ENCODE measurements at regions not wholly inside any gene's neighbourhood (a gene's known extent, or its start where the extent isn't known, plus 50 kb on each side); places are given as distances from the start of the nearest gene placed in this dataset.

- no peak for TF ChIP-seq CTCF (IDR thresholded peaks at IDR 0.05)
- Histone ChIP-seq H3K4me3 (no peak overlapping the region), H3K36me3 (ENCODE audit: insufficient read depth in 1 of 2, low read depth in 1 of 2) (no peaks in the 10 kb centered on the region), H3K9me3 (no peaks in the 10 kb centered on the region), H3K27me3 (ENCODE audit: insufficient read depth in 3 of 3, low read length in 2 of 3) (peaks cover 0 to 2% (median 0%) of the 10 kb centered on the region in 3 donors), H3K27ac (no peak overlapping the region), H3K4me1 (peaks cover 6% of the 10 kb centered on the region)
- no peak for ATAC-seq
- 72 to 84% (median 77%) methylated on average over 4 of the region's 4 CpGs for WGBS, 3 donors
- DNase-seq: no peak
- intact Hi-C loops (cut with DNase I): loop anchor here (5.0 to 10.0 kb wide), 4 partner anchors 132 to 1108 kb away; partner anchors contain the start of genes ADAMTS1 (in 1 of the 2) and MRPL39 (in 1 of the 2)
Observed at GRCh38 chr21:26715116-26715515, 130.1 kb downstream of the ADAMTS1 start.

GRCh38 chr21:26710155-26710554, 135.1 kb downstream of the ADAMTS1 start:
- WGBS, 3 donors: 84 to 88% (median 84%) methylated on average over 11 of the region's 11 CpGs
- H3K4me1 ChIP-seq: no peaks in the 10 kb centered on the region
- no peak overlapping the region for H3K4me3 ChIP-seq
- H3K36me3 ChIP-seq (ENCODE audit: insufficient read depth in 1 of 2, low read depth in 1 of 2): no peaks in the 10 kb centered on the region
- no peak for ATAC-seq
- no peaks in the 10 kb centered on the region for H3K9me3 ChIP-seq
- intact Hi-C loops (cut with DNase I): loop anchor here in 1 of 2 donors (10.0 kb wide), 1 partner anchor 995 kb away; no protein-coding TSS in a partner anchor
- peaks cover 0 to 2% (median 0%) of the 10 kb centered on the region in 3 donors for H3K27me3 ChIP-seq (ENCODE audit: insufficient read depth in 3 of 3, low read length in 2 of 3)
- no peak for DNase-seq
- H3K27ac ChIP-seq: no peak overlapping the region
- TF ChIP-seq CTCF (IDR thresholded peaks at IDR 0.05): no peak

- Histone ChIP-seq H3K9me3 (no peaks in the 10 kb centered on the region), H3K4me3 (no peak overlapping the region), H3K27me3 (ENCODE audit: insufficient read depth in 3 of 3, low read length in 2 of 3) (peaks cover 0 to under 1% (median 0%) of the 10 kb centered on the region in 3 donors), H3K4me1 (no peaks in the 10 kb centered on the region), H3K27ac (no peak overlapping the region), H3K36me3 (ENCODE audit: insufficient read depth in 1 of 2, low read depth in 1 of 2) (no peaks in the 10 kb centered on the region)
- ATAC-seq: no peak
- no peak for TF ChIP-seq CTCF (IDR thresholded peaks at IDR 0.05)
- WGBS, 3 donors: 81 to 96% (median 91%) methylated on average over 7 of the region's 7 CpGs
- DNase-seq: no peak
- intact Hi-C loops (cut with DNase I): no loop called here
Observed at GRCh38 chr21:26709090-26709489, 136.0 kb upstream of the CYYR1 start.

GRCh38 chr21:26708223-26708800, 135.2 kb upstream of the CYYR1 start:
- Histone ChIP-seq H3K36me3 (ENCODE audit: insufficient read depth in 1 of 2, low read depth in 1 of 2) (no peaks in the 10 kb centered on the region), H3K27me3 (ENCODE audit: insufficient read depth in 3 of 3, low read length in 2 of 3) (no peaks in the 10 kb centered on the region), H3K9me3 (no peaks in the 10 kb centered on the region), H3K4me1 (no peaks in the 10 kb centered on the region), H3K4me3 (no peak overlapping the region), H3K27ac (no peak overlapping the region)
- no peak for DNase-seq
- intact Hi-C loops (cut with DNase I): no loop called here
- TF ChIP-seq CTCF (IDR thresholded peaks at IDR 0.05): no peak
- ATAC-seq: no peak
- WGBS, 3 donors: 95 to 97% (median 96%) methylated on average over 3 of the region's 3 CpGs

GRCh38 chr21:26707246-26707645, 134.2 kb upstream of the CYYR1 start:
- no peak for TF ChIP-seq CTCF (IDR thresholded peaks at IDR 0.05)
- H3K4me1 ChIP-seq: no peaks in the 10 kb centered on the region
- H3K27ac ChIP-seq: no peak overlapping the region
- DNase-seq (no peak), ATAC-seq (no peak)
- no peaks in the 10 kb centered on the region for H3K36me3 ChIP-seq (ENCODE audit: insufficient read depth in 1 of 2, low read depth in 1 of 2)
- no peak overlapping the region for H3K4me3 ChIP-seq
- H3K9me3 ChIP-seq: no peaks in the 10 kb centered on the region
- intact Hi-C loops (cut with DNase I): no loop called here
- H3K27me3 ChIP-seq (ENCODE audit: insufficient read depth in 3 of 3, low read length in 2 of 3): no peaks in the 10 kb centered on the region
- WGBS, 3 donors: 61 to 86% (median 78%) methylated on average over 2 of the region's 2 CpGs

Data from psoas muscle (tissue), 7 donors.